ENCODE measurements at regions not wholly inside any gene's neighbourhood (a gene's known extent, or its start where the extent isn't known, plus 50 kb on each side); places are given as distances from the start of the nearest gene placed in this dataset.

DNA sequence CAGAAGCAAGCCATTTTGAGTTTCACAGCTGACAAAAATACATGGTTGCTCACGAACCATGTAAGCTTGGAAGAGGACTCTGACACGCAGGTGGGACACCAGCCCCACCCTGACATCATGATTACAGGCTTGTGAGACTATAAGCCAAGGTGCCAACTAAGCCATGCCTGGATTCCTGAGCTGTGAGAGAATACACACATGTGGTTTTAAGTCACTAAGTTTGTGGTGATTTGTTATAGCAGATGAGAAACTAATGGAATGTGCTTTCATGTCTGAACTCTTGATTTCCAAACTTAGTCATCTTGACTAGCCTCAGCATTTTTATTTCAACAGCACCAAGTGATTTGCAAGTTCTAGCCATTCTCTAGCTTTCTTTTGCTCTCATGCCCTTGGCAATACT lies 676.1 kb upstream of the CELF4 start:
- H3K4me3 ChIP-seq (ENCODE audit: control insufficient read depth, low read depth, low read length) = no peak overlapping the region
- no peak for DNase-seq (ENCODE audit: low read depth)
- TF ChIP-seq, protein P1, sequence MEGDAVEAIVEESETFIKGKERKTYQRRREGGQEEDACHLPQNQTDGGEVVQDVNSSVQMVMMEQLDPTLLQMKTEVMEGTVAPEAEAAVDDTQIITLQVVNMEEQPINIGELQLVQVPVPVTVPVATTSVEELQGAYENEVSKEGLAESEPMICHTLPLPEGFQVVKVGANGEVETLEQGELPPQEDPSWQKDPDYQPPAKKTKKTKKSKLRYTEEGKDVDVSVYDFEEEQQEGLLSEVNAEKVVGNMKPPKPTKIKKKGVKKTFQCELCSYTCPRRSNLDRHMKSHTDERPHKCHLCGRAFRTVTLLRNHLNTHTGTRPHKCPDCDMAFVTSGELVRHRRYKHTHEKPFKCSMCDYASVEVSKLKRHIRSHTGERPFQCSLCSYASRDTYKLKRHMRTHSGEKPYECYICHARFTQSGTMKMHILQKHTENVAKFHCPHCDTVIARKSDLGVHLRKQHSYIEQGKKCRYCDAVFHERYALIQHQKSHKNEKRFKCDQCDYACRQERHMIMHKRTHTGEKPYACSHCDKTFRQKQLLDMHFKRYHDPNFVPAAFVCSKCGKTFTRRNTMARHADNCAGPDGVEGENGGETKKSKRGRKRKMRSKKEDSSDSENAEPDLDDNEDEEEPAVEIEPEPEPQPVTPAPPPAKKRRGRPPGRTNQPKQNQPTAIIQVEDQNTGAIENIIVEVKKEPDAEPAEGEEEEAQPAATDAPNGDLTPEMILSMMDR (conservative IDR thresholded peaks at IDR 0.05; ENCODE audit: control insufficient read depth, insufficient read depth, low read depth, low read length) = no peak

DNA sequence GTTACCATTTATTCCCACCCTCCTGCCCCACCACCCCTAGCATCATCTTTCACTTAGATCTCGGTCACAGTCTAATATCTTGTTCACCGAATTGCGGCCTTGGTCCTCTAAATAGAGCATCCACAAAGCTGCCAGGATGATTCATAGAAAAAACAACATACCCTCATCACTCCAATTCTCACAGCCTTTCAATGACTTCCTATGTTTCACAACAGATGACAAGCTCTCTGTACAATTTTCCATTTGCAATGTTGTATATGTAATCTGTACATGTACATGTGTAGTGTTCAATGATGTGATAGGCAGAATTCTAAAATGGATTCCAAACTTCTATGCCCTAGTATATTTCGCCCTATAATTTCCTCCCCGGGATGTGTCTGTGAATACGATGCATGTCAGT lies 675.6 kb upstream of the CELF4 start:
- no peak for DNase-seq (ENCODE audit: low read depth)
- TF ChIP-seq, protein P1 (conservative IDR thresholded peaks at IDR 0.05; ENCODE audit: control insufficient read depth, insufficient read depth, low read depth, low read length) = no peak
- H3K4me3 ChIP-seq (ENCODE audit: control insufficient read depth, low read depth, low read length) = no peak overlapping the region

DNA sequence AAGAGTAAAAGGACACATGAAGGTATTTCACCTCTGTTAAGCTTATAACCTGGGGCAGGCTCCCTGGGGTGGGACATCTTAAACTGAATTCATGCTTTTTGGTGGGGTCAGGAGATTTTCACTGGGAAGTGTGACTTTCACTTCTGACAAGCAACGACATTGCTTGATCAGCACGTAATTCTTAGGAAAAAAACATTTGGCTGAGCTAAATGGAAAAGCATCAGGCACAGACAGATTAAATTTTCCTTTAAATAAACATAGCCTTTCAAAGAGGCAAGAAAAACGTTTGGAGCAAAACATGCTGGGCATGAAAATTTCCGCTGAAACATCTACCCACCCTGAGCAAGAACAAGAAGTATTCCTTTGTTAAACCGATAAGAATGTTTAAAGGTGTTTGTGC lies 674.0 kb upstream of the CELF4 start:
- TF ChIP-seq, protein P1 (conservative IDR thresholded peaks at IDR 0.05; ENCODE audit: control insufficient read depth, insufficient read depth, low read depth, low read length) = no peak
- DNase-seq (ENCODE audit: low read depth) = no peak
- H3K4me3 ChIP-seq (ENCODE audit: control insufficient read depth, low read depth, low read length) = no peak overlapping the region

DNA sequence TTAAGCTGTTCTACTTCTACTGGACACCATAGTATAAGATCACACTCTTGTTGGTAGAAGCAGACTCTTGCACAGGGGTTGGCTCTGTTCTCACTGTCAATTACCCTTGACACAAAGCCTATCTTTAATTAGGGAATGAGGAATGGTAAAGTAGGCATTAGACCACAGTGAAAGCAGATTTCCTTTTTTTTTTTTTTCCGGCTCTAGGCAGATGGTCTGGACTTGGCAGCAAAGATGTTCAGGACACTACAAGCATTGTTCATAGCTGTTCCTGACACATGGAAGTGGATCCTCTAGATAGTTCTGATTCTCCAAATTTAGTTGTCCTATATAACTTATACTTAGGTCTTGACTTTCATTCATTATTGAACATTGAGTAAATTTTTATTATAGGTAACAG lies 672.2 kb upstream of the CELF4 start:
- H3K4me3 ChIP-seq (ENCODE audit: control insufficient read depth, low read depth, low read length) = no peak overlapping the region
- TF ChIP-seq, protein P1 (conservative IDR thresholded peaks at IDR 0.05; ENCODE audit: control insufficient read depth, insufficient read depth, low read depth, low read length) = no peak
- no peak for DNase-seq (ENCODE audit: low read depth)

DNA sequence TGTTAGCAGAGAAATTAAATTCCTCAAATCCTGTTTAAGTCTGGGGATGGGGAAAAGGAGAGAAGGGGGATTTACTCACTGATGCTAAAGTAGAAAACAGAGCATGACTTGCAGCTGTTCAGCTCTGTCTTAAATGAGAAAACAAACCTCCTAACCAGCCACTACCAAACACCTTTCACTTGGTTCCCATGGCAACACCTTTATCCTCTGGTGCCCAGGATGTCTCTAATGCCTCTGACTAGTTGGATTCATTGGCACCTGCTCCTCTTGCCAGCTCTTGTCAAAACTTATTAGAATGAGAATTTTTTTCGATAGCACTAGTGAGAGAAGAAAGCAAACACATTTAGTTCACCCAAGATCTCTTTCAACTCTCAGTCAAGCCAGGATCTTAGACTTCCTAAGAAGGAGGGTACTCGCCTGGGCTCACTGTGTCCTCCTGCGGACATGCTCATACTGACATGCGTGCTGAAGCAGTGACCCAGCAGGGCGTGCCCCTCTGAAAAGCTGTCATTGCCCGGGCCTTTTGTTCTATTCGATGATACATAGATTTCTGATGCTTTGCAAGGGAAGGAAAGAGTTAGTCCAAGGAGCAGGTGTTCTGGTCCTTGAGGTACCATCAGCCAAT lies 656.0 kb upstream of the CELF4 start:
- TF ChIP-seq, protein P1 (conservative IDR thresholded peaks at IDR 0.05; ENCODE audit: control insufficient read depth, insufficient read depth, low read depth, low read length) = no peak
- H3K4me3 ChIP-seq (ENCODE audit: control insufficient read depth, low read depth, low read length) = no peak overlapping the region
- no peak for DNase-seq (ENCODE audit: low read depth)

DNA sequence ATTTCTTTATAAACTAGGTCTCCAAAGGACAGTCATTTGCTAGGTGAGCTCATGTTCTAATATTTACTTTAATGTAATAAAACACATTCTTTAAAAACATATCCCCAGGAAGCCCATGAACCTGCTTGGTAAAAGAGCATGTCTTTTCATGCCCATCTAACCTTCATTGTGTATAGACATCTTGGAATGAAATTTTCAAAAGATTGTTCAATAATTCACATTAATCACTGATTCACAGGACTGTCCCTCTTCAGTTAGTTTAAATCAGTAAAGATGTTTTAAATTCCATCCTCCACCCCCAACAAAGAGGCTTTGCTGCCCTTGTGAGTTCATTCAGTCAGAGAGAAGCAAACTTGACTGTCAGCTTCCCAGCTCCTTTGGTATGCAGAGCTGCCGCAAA lies 633.4 kb upstream of the CELF4 start:
- TF ChIP-seq, protein P1 (conservative IDR thresholded peaks at IDR 0.05; ENCODE audit: control insufficient read depth, insufficient read depth, low read depth, low read length) = no peak
- no peak for DNase-seq (ENCODE audit: low read depth)
- H3K4me3 ChIP-seq (ENCODE audit: control insufficient read depth, low read depth, low read length) = no peak overlapping the region

DNA sequence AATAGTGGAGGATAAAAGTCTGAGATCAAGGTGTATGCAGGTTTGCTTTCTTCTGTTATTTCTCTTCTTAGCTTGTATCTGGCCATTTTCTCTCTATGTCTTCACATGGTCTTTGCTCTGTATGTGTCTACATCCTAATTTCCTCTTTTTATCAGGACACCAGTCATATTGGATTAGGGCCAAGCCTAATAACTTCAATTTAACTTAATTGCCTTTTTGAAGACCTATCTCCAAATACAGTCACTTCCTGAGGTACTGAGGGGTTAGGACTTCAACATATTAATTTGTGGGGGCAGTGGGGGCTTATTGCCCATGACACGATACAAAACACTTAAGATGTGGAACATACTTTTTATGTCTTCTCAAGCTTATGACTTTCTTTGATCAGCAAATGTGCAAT lies 632.9 kb upstream of the CELF4 start:
- TF ChIP-seq, protein P1 (conservative IDR thresholded peaks at IDR 0.05; ENCODE audit: control insufficient read depth, insufficient read depth, low read depth, low read length) = no peak
- H3K4me3 ChIP-seq (ENCODE audit: control insufficient read depth, low read depth, low read length) = no peak overlapping the region
- DNase-seq (ENCODE audit: low read depth) = no peak

All from fibroblast of mammary gland (primary cell).